OCI-LY7 (cell line): ENCODE measurements at regions not wholly inside any gene's neighbourhood (a gene's known extent, or its start where the extent isn't known, plus 50 kb on each side); places are given as distances from the start of the nearest gene placed in this dataset.

ENCODE experiments used
- EZH2phosphoT487 ChIP-seq: fragments of 200-600 bp; sonication (generic); IDR thresholded peaks from 2 replicates; pipeline ENCODE4 v1.6.1; 2018; ENCODE audit warnings: low read depth, borderline replicate concordance, mild to moderate bottlenecking, mixed run types, antibody characterized with exemption, low read length, moderate library complexity, mixed read lengths
- TF ChIP-seq, protein P1 (sequence below): fragments of 200-600 bp; sonication (generic); conservative IDR thresholded peaks from 2 replicates; pipeline ENCODE4 v1.5.1; 2014; ENCODE audit warnings: mild to moderate bottlenecking, antibody characterized with exemption, low read length, moderate library complexity, mixed read lengths

DNA sequence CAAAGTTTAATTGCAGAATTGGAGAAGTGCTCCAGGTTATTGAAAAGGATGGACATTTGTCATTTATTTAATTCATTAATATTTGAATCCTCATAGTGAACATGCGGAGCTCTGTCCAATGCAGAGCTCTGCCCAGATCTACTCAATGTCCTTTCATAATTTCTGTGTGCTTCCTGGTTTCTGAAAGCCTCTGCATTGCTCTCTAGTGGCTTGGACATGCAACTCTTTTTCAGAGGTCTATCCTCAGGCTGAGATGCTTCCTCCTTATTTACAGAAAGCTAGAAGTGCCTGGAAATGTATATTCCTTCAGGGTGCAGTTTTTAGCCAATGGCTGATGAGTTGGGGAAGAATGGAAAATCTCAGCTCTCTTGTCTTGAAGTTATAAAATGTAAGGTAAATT, 786.1 kb upstream of the AADAT start:
- TF ChIP-seq, protein P1, sequence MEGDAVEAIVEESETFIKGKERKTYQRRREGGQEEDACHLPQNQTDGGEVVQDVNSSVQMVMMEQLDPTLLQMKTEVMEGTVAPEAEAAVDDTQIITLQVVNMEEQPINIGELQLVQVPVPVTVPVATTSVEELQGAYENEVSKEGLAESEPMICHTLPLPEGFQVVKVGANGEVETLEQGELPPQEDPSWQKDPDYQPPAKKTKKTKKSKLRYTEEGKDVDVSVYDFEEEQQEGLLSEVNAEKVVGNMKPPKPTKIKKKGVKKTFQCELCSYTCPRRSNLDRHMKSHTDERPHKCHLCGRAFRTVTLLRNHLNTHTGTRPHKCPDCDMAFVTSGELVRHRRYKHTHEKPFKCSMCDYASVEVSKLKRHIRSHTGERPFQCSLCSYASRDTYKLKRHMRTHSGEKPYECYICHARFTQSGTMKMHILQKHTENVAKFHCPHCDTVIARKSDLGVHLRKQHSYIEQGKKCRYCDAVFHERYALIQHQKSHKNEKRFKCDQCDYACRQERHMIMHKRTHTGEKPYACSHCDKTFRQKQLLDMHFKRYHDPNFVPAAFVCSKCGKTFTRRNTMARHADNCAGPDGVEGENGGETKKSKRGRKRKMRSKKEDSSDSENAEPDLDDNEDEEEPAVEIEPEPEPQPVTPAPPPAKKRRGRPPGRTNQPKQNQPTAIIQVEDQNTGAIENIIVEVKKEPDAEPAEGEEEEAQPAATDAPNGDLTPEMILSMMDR, result 0 out of 2 replicates have a peak, but pooled peaks have one; percentile 11
- TF ChIP-seq EZH2phosphoT487, result no peak
